SU-DHL-6 (cell line): ENCODE measurements at regions not wholly inside any gene's neighbourhood (a gene's known extent, or its start where the extent isn't known, plus 50 kb on each side); places are given as distances from the start of the nearest gene placed in this dataset.
"Not testable (repeated sequence)": the region's sequence is repeated elsewhere in the genome, so short reads cannot be mapped to it uniquely, and the experiment has no call there.

ENCODE experiments used
- EZH2phosphoT487 ChIP-seq: fragments of 200-600 bp; sonication (generic), shearing (Covaris generic); conservative IDR thresholded peaks from 2 replicates; pipeline ENCODE4 v1.6.1; 2018; ENCODE audit warnings: mild to moderate bottlenecking, antibody characterized with exemption, low read length, moderate library complexity, mixed read lengths
- TF ChIP-seq, protein P1 (sequence below): fragments of 200-600 bp; sonication (generic); IDR thresholded peaks from one replicate; pipeline ENCODE4 v1.5.1; 2017; ENCODE audit warnings: antibody characterized with exemption, mild to moderate bottlenecking, low read length, moderate library complexity; ENCODE audit not compliant: insufficient read depth, poor library complexity, severe bottlenecking

DNA sequence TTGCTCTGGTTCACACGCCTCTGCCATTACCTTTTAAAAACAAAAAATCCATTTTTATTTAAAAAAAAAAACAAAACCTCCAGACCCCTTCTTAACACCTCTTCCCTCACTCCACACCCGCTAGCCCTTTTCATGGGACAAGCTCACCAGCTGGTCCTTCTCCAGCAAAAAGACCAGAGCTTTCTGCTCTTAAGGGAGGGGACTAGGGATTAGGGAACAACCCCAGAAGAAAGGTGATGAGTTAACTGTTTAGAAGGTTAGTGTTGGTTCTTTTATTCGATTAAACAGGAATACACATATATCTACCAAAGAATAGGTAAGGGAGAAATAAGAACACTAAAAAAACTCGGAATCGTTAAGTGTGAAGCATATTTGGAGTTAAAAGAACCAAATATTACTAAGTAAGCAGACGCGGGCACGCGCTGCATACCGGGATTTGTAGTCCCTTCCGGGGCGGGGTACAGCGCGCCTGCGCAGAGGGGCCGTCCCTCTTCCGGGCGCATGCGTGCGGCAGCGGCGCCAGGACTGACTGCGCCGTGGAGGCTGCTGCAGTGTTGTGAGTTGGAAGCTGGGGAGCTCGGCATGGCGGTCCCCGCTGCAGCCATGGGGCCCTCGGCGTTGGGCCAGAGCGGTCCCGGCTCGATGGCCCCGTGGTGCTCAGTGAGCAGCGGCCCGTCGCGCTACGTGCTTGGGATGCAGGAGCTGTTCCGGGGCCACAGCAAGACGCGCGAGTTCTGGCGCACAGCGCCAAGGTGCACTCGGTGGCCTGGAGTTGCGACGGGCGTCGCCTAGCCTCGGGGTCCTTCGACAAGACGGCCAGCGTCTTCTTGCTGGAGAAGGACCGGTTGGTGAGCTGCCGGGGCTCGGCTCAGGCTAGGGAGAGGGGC lies 92.6 kb upstream of the FAM153A start:
- TF ChIP-seq, protein P1, sequence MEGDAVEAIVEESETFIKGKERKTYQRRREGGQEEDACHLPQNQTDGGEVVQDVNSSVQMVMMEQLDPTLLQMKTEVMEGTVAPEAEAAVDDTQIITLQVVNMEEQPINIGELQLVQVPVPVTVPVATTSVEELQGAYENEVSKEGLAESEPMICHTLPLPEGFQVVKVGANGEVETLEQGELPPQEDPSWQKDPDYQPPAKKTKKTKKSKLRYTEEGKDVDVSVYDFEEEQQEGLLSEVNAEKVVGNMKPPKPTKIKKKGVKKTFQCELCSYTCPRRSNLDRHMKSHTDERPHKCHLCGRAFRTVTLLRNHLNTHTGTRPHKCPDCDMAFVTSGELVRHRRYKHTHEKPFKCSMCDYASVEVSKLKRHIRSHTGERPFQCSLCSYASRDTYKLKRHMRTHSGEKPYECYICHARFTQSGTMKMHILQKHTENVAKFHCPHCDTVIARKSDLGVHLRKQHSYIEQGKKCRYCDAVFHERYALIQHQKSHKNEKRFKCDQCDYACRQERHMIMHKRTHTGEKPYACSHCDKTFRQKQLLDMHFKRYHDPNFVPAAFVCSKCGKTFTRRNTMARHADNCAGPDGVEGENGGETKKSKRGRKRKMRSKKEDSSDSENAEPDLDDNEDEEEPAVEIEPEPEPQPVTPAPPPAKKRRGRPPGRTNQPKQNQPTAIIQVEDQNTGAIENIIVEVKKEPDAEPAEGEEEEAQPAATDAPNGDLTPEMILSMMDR: not testable (repeated sequence)
- not testable (repeated sequence) for TF ChIP-seq EZH2phosphoT487
